Activated B cell treated with CpG ODN at 0.5 μM for 24 hours (primary cell): ENCODE measurements at regions not wholly inside any gene's neighbourhood (a gene's known extent, or its start where the extent isn't known, plus 50 kb on each side); places are given as distances from the start of the nearest gene placed in this dataset.

Experiments
- ATAC-seq: fragments of 200-7000 bp; cut with Tn5 transposase; one replicate; pipeline ENCODE4 v1.10.0; 2021; ENCODE audit warnings: low read depth, mild to moderate bottlenecking, moderate library complexity
- CTCF ChIA-PET: fragments of 350-600 bp; sonication (Branson Sonifier 250); formaldehyde crosslinking; loops from one replicate; lab custom pipeline; 2021; ENCODE audit warnings: antibody characterized with exemption; lab: Charles Lee
- POLR2A ChIA-PET: fragments of 350-600 bp; sonication (Branson Sonifier 250); formaldehyde crosslinking; loops from one replicate; lab custom pipeline; 2021; ENCODE audit warnings: antibody characterized with exemption; lab: Charles Lee
- DNase-seq: peaks from one replicate; pipeline ENCODE4 v3.0.0; 2022
- H3K27ac Mint-ChIP-seq: one replicate; pipeline ENCODE4 v1.8.0; 2020; ENCODE audit warnings: mixed read lengths
- H3K27me3 Mint-ChIP-seq: one replicate; pipeline ENCODE4 v1.8.0; 2021; ENCODE audit warnings: mixed read lengths
- H3K36me3 Mint-ChIP-seq: one replicate; pipeline ENCODE4 v1.8.0; 2021; ENCODE audit warnings: low read depth, mixed read lengths
- H3K4me1 Mint-ChIP-seq: one replicate; pipeline ENCODE4 v1.8.0; 2021; ENCODE audit warnings: mixed read lengths
- H3K4me3 Mint-ChIP-seq: one replicate; pipeline ENCODE4 v1.8.0; 2020; ENCODE audit warnings: mild to moderate bottlenecking, mixed read lengths
- H3K9me3 Mint-ChIP-seq: one replicate; pipeline ENCODE4 v1.8.0; 2020; ENCODE audit warnings: mixed read lengths
- CTCF ChIP-seq: fragments of 200-600 bp; IDR thresholded peaks from one replicate; pipeline ENCODE4 v1.8.0; 2022; ENCODE audit warnings: antibody characterized with exemption, mild to moderate bottlenecking
- intact Hi-C: fragments of 100-400 bp; cut with micrococcal nuclease; formaldehyde crosslinking; loops from one replicate; pipeline ENCODE4 v1.15.1; 2024

- intact Hi-C loops = no loop called here
- POLR2A ChIA-PET = no interaction called here
Observed at GRCh38 chr20:19858466-19859371, 100.7 kb downstream of the RIN2 start.

DNA sequence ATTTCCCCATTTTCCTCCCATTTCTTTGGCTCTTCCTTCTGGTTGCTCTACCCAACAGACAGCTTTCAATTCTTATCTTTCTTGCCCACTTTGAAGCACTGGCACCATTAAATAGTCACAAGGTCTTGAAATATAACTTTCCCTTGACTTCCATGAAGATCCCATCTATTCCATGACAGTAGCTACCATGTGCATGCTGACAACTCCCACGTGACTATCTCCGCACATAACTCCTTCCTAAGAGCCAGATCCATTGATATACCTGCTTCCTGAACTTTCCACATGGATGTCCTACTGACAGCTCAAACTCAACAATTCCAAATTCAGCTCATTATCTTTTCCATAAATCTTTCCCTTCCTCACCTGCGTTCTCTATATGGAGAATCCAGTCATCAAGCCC is 101.4 kb downstream of the RIN2 start:
- H3K4me1 Mint-ChIP-seq = no peaks in the 10 kb centered on the region
- ATAC-seq (no peak), DNase-seq (no peak)
- ChIA-PET CTCF (no interaction called here), POLR2A (no interaction called here)
- no peak overlapping the region for H3K4me3 Mint-ChIP-seq
- TF ChIP-seq CTCF = no peak
- intact Hi-C loops = no loop called here
- no peaks in the 10 kb centered on the region for H3K36me3 Mint-ChIP-seq
- no peak overlapping the region for H3K27ac Mint-ChIP-seq
- peaks cover 24% of the 10 kb centered on the region for H3K27me3 Mint-ChIP-seq
- H3K9me3 Mint-ChIP-seq = peaks cover under 1% of the 10 kb centered on the region

More at GRCh38 chr20:19858466-19859371, 100.7 kb downstream of the RIN2 start:
- peaks cover 2% of the 10 kb centered on the region for H3K9me3 Mint-ChIP-seq
- no peak for TF ChIP-seq CTCF
- no peaks in the 10 kb centered on the region for H3K36me3 Mint-ChIP-seq
- H3K27me3 Mint-ChIP-seq = peaks cover 24% of the 10 kb centered on the region
- no peak overlapping the region for H3K27ac Mint-ChIP-seq
- no peak overlapping the region for H3K4me3 Mint-ChIP-seq
- CTCF ChIA-PET = no interaction called here
- ATAC-seq (no peak), DNase-seq (no peak)
- no peaks in the 10 kb centered on the region for H3K4me1 Mint-ChIP-seq

DNA sequence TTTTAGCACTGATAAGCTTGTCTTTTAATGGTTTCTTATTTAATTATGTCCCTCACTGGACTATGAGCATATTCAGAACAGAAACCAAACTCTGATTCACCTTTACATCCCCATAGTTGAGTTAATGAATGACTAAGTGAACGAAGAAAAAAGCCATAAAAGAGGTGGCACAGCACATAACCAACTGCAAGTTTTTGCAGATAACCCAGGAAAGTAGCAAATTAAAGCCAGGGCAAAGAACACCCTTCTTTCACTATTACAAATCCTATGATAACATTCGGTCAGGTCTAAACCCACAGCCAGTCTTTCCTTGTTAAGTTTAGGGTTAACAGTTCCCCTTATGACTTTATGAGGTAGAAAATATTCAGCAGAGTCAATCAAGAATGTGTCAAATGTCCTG is 102.7 kb downstream of the RIN2 start:
- H3K4me3 Mint-ChIP-seq = no peak overlapping the region
- DNase-seq = no peak
- H3K9me3 Mint-ChIP-seq = no peaks in the 10 kb centered on the region
- CTCF ChIA-PET = no interaction called here
- TF ChIP-seq CTCF = no peak
- no peak for ATAC-seq
- intact Hi-C loops = no loop called here
- peaks cover 21% of the 10 kb centered on the region for H3K27me3 Mint-ChIP-seq
- H3K36me3 Mint-ChIP-seq = no peaks in the 10 kb centered on the region
- H3K4me1 Mint-ChIP-seq = no peaks in the 10 kb centered on the region
- H3K27ac Mint-ChIP-seq = no peak overlapping the region
- POLR2A ChIA-PET = no interaction called here

- CTCF ChIA-PET = no interaction called here
- ATAC-seq = no peak
- H3K27me3 Mint-ChIP-seq = peaks cover 21% of the 10 kb centered on the region
Observed at GRCh38 chr20:19861147-19861759, 103.2 kb downstream of the RIN2 start.

More at GRCh38 chr20:19861147-19861759, 103.2 kb downstream of the RIN2 start:
- no peak overlapping the region for H3K27ac Mint-ChIP-seq
- DNase-seq = no peak
- H3K4me3 Mint-ChIP-seq = no peak overlapping the region
- no peaks in the 10 kb centered on the region for H3K36me3 Mint-ChIP-seq
- H3K4me1 Mint-ChIP-seq = no peaks in the 10 kb centered on the region
- TF ChIP-seq CTCF = no peak
- intact Hi-C loops = no loop called here
- POLR2A ChIA-PET = no interaction called here
- H3K9me3 Mint-ChIP-seq = no peaks in the 10 kb centered on the region
